Inflammatory macrophage (primary cell): ENCODE measurements at regions not wholly inside any gene's neighbourhood (a gene's known extent, or its start where the extent isn't known, plus 50 kb on each side); places are given as distances from the start of the nearest gene placed in this dataset.
"Not testable (repeated sequence)": the region's sequence is repeated elsewhere in the genome, so short reads cannot be mapped to it uniquely, and the experiment has no call there.

Experiments
- DNase-seq, 2 donors: peaks; one replicate each; pipeline ENCODE4 v3.0.0-alpha.2; 2020 to 2022

DNA sequence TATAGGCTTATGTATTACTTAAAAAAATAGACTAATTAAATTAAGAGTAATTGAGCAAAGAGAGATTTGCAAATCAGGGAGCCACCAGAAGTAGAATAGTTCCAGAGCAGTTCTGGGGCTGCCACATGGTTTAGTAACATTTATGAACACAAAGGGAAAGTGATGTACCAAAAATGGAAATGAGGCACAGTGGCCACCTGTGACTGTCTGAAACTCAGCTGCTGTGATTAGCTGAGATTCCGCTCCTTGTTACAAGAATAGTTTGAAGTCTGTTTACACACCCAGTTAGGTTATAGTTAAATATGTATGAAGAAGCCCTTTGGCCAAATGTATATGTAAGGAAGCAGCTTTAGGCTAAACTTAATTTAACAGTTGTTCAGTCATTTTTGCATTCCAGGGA, 901.5 kb upstream of the CHORDC1 start:
- DNase-seq = no peak

DNA sequence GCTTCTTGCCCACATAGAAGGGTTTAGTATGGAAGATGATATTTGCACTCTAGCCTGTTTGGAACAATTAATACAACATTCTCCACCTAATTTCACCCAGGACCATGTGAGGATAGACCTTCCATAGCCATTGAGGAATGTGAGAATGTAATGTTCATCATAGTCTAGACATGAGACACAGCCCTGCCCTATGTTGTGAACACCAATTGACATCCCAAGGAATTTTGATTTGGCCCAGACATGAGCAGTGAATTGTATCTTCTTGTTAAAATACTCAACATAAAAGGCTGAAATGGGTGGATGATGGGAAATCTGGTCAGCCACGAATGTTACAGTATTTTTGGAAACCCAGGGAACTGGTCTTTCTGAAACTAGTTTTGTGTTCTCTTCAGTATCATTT, 892.3 kb upstream of the CHORDC1 start:
- DNase-seq = no peak

DNA sequence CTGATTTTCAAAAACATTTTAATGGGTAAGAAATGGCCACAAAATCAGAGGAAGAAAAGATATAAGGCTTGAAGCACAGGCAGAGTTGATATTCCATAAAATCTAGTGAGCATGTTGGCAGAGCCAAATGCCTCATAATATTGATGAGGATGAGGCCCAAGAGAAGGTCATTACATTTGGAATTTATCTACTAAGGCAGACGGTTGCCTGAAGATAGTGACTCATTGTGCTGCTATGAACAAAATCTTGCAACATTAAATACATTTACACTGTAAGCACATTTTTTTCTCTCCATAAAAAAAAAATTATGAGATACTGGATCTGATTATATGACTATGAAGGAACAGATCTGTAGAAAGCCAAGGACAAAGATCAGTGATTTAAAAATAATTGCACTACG, 881.4 kb upstream of the CHORDC1 start:
- no peak for DNase-seq

DNA sequence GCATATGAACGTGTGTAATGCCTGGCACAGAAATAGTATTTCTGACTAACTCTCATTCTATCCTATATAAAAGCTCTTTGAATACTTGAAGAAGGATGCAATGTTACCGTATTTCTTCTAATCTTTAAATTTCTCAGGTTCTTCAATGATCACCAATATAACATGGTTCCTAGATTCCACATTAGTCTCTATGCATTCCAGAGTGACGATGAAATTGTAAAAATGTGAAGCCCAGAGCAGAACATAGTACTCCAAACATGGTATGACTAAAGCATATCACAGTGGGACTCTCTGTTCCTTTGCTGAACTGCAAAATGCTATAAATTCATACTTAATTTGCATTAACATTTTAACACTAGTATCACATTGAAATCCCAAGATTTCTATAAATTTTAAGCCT, 877.6 kb upstream of the CHORDC1 start:
- no peak for DNase-seq

DNA sequence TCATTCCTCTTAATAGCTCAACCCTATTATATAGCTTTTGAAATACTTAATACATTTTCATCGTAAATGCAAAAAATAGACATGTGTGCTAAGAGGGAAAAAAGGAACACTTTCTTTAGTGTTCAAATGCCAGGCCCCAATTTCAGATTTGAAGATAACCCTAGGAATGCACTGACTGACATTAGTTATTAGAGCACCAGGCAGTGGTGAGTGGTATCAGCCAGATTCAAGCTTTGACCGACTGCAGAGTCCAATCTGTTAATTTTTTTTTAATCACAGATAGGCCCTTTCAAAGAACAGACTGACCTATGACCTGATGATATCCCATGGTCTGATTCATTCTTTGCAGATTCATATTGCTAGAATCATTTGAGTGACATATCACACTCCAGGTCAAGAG, 874.2 kb upstream of the CHORDC1 start:
- DNase-seq = no peak

DNA sequence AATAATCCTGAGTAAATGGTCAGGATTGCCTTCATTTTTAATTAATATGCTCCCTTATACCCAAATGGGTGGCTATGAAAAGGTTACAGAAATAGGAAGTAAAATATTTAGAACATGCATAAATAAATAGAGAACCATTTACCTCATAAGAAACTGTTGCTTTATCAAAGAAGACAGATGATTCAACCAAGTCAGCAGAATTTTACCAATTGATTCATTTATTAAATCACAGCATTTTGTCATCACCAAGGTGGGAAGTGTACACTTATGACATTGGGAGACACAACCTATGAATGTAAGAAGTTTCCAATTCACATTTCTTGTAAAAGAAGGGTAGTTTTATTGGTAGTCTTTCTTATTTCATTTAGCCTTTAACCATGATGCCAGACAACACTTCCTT, 870.3 kb upstream of the CHORDC1 start:
- DNase-seq = no peak

DNA sequence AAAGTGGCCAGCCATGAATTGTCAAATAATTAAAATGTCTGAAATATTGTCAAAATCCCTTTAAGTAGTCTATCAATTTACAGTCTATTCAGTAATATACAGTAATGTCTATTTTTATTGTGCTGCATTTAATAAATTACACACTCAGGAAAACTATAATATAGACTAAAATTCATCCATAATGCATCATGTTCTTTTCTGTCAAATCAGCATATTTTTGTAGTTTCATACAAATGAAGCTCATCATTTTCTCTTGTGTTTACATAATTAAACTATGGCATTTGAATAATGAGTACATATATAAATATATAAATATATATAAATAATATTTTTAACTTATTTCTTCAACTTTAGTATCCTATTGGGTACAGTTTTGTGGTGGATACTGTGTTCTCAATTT, 868.7 kb upstream of the CHORDC1 start:
- no peak for DNase-seq

DNA sequence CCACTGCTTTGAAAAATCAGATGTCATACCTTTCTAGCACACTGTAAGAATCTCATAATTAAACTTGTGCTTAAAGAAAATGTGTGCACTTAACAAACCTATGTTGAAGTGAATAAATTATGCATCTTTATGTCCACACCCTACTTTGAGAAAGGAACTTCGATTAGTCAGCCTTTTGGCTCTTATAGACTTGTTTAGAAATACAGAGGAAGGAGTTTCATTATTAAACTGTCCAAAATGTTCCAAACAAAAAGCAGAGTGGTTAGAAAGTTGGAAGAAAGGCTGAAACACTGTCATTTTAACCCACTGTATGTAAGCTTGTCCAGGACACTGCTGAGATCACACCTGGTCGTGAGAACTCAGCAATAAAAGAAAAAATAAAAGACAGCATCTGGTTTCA, 863.2 kb upstream of the CHORDC1 start:
- DNase-seq = no peak

DNA sequence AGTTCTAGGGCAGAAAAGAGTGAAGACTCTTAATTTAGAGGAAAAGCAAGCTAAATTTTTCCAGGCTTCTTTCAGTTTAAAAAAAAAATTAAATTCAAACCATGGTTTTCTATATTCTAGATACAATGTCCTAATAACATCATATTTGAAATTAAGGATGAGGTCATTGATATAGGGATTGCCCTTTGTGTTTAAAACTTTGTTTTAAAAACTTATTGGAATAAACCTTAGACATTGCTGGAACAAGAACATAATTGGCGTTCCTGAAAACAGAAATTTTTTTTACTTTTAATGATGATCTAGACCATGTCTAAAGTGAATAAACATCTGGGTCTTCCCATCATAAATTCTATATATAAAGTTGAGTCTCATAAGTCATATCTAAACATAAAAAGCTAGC, 859.4 kb upstream of the CHORDC1 start:
- no peak for DNase-seq

DNA sequence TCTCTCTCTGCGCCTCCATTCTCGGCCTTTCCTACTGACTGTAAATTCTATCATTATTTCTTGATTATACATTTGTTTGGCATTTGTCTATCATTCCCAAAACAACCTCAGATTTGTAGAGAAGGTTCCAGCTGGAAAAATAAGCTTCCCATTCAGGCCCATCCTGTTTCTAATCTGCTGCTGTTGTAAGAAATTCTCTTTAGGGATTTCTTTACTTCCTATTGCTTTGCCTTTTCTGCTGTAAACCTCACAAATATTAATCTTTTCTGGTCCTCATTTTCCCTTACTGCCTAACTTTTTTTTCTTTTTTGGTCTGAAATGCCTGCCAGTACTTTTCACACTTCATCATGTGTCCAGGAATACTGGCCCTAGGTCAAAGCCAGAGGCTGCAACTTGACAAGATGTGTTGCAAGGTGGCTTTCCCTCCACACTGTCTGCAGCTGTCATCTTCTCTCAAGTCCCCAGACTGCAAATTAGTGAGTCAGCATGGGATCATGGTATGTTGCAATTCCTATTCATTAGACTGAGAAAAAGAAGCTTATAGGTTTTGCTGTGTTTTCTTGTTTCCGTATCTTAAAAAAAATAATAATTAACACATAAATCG, 858.7 kb upstream of the CHORDC1 start:
- DNase-seq = no peak

DNA sequence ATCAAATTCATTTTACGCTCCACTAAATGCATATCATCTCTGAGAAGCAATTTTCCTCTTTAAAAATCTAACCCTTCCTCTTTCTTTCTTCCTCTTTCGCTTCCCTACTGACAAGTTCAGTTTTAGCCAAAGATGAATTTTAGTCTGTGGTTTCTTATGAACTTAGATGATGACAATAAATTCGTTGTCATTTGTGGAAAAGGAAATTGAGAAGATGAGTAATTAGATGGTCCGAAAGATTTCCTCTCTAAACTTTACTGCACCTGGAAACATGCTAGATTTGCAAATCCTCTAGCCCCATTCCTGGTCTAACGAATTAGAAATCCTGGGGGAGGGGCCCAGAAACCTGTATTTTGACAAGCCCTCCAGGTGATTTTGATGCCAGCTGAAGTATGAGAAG, 855.4 kb upstream of the CHORDC1 start:
- DNase-seq = peak in 1 of 2 donors; percentile 7

DNA sequence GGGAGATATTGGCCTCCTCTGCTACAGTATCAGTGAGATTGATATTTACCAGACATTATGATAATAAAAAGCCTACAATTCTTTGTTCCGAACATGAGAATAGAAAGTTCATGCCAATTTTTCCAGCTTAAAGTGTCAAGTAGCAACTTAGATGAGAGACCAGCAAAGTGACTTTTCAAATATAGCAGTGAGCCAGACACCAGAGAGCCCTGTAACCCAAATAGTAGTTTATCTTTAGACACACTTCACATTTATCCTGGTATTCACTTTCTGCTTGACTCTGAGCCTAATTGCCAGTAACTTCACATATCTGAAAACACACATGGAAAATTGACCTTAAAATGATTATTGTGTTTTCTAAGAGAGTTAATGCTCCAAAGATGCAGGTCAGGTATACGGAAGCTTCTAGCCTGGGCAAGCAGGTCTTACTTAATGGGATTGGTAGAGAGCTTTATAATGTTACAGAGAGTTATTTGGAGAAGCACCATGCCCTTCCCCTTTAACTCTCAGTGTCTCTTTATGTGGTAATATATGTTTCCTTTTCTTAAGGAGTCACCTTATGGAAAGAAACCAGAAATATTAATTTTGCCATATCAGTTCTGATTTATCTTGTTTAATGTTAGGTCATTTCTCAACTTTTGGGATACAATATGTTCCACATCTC, 852.3 kb upstream of the CHORDC1 start:
- DNase-seq = no peak

DNA sequence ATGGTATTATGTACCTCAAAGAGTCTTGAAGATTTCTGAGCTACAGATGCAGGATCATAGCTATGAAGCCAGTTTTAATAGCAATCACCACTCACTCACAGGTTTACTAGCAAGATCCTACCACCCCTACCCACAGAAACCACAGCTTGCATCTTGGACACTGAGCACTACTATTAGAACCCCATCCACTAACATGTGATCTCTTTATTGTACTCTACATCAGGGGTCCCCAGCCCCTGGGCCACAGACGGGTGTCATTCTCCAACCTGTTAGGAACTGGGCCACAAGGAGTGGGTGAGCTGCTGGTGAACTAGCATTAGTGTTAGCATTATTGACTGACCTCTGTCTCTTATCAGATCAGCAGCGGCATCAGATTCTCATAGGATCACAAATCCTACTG, 844.8 kb upstream of the CHORDC1 start:
- DNase-seq = no peak

DNA sequence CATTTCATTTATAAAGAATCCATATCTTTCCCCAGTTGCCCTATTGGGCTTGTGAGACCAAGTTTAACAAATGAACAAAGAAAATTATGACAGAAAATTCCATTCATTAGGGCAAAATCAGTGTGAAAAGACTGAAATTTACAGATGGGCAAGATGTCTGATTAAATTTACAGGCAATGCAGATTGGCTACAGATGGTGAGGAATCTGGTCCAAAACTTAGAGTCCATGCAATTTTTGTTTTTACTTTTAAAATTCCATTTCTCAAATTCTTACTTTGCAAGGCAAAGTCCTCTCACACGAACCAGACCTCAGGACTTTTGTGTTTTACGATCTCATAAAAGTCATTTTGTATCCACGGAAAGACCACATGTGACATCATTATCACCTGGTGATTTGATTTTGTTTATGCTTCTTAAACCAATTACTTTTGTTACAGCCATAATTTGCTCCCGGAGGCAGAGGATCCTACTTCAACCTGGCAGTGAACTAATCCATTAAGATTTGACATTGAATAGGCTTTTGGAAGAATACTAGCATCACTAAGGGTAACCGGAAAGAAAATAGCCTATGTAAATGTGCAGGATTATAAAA, 843.7 kb upstream of the CHORDC1 start:
- no peak for DNase-seq

DNA sequence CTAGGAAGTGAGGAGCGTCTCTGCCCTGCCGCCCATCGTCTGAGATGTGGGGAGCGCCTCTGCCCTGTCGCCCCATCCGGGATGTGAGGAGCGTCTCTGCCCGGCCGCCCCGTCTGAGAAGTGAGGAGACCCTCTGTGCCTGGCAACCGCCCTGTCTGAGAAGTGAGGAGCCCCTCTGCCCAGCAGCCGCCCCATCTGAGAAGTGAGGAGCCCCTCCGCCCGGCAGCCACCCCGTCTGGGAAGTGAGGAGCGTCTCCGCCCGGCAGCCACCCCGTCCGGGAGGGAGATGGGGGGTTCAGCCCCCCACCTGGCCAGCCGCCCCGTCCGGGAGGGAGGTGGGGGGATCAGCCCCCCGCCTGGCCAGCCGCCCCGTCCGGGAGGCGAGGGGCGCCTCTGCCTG, 840.5 kb upstream of the CHORDC1 start:
- DNase-seq = not testable (repeated sequence)

DNA sequence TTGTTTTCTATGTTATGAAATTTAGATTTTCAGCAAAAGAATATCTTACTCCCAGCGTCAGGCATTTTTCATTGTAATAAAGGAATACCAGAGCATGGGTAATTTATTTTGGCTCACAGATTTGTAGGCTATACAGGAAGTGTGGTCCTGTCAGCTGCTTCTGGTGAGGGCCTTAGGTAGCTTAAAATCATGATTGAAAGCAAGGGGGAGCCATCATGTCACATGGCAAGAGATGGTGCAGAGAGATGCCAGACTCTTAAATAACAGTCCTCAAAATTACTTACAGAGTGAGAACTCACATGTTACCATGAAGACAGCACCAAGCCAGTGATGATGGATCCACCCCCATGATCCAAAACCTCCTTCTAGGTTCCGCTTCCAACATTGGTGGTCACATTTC, 825.0 kb upstream of the CHORDC1 start:
- DNase-seq = no peak

DNA sequence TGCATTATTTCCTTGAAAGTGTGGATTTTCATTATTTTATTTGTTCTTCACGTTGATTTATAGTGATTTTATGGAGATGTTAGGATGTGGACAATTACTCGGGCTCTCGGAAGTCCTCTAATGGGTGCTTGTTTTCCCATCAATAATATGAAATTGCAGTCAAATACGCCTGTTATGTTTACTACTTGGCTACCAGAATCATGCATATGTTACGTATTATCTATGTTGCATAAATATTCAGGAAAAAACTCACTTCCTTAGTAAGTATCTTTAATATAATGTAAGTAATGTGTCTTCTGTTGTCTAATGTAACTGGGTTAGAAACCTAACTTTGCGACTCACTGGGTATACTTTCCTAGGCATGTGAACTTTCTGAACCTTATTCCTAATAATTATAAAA, 823.4 kb upstream of the CHORDC1 start:
- no peak for DNase-seq

DNA sequence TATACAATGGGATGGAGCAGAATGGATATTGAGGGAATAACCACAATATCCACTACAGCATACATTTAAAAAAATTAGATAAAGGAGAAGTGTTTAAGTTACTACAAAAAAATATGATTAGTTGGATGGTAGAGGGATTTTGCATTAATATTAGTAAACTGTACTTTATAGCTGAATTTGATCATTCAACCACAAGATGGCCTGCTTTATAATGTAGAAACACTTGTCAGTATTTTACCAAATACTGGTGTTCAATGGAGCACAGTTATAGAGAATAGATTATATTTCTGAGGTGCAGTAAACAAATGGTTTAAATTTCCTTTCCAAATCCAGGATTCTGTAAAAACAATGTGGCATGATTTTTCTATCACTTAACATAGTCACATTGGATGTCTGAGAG, 818.8 kb upstream of the CHORDC1 start:
- DNase-seq = no peak

DNA sequence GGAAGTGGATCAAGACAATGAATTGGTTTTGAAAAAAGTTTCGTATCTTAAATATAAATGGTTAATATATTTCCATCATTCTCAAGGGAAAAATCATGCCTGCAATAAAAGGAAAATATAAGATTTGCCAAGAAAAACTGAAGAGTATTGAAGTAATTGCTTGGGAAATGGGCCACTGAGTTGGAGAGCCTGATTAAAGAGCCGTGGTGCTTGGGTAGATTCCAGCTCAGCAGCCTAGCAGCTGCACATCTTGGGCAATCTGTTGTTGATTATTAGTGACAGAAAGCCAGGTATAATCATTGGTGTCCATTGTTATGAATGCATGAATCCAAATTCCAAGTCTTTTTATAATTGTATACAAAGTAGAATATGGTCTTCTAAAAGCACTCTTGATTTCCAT, 800.9 kb upstream of the CHORDC1 start:
- DNase-seq = no peak

DNA sequence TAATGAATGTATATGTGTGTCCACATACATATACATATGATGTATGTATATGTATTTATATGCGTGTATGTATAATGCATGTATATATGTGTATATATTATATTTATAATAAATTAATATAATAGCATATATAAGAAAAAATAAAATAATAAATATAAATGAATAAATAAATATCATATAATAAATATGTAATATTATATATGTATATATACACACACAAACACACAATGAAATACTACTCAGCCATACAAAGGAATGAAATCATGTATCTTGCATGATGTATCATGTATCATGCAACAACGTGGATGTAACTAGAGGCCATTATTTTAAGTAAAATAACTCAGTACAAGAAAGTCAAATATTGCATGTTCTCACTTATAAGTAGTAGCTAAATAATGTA, 788.7 kb upstream of the CHORDC1 start:
- no peak for DNase-seq

DNA sequence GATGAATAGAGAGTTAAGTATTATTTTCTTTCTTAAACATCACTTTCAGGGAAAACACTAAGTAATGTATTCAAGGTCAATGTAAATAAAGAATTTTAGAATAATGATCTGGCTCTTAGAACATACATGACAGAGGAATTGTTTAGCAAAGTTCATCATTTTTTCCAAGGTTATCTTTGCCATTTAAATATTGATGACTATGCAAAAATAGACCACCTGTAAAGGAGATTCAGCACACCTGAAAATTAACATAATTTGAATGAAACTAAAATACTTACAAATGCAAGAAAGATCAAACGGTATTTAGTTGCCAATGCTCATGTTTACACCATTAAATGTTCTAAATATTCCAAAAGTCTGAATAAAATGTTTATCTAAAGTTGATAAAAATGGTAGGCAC, 782.6 kb upstream of the CHORDC1 start:
- DNase-seq = no peak

DNA sequence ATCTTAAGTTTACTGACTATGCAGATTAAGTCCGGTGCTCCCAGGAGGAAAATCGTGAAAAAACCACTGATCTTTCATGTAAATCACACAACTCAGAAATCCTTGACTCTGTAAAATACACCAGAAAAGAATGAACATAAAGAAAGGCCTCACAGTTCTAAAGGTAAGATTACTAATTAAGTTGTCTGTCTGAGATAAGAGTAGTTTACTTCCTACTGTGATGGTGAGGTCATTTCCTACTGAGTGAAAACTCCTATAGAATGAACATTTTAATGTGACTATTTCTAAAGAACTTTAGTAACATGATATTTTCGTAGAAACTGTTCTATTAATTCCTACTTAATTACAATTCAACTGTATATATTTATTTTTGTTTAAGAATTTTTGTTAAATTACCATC, 774.4 kb upstream of the CHORDC1 start:
- no peak for DNase-seq

DNA sequence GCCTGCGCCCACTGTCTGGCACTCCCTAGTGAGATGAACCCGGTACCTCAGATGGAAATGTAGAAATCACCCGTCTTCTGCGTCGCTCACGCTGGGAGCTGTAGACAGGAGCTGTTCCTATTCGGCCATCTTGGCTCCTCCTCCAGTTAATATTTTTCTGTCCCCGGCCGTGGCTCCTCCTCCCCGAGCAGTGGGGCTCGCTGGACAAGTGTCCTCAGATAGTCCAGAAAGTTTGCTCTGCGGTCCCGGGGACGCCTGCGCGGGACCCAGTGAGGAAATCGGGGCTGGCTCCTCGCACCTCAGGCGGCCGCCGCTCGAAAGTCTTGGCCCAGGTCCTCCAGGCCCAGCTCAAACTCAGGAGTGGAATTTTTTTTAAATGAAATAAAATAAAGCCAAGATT, 749.3 kb upstream of the CHORDC1 start:
- not testable (repeated sequence) for DNase-seq

DNA sequence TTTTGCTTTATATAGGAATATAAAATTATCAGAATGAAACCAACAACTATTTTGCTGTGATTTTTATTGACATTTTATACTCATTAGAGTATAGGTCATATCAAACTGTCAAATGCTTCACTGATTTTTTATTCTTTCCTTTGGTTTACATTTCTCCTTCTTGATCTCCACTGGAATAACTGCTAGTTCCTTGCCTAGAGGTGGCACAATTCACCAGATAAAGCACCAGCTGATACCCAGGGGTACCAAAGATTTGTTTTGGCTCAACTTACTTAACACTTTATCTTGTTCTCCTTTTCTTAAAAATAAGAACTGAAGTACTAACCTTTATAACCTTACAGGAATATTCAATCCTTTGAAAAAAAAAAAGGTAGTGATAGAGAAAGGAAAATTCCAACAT, 725.1 kb upstream of the CHORDC1 start:
- no peak for DNase-seq

DNA sequence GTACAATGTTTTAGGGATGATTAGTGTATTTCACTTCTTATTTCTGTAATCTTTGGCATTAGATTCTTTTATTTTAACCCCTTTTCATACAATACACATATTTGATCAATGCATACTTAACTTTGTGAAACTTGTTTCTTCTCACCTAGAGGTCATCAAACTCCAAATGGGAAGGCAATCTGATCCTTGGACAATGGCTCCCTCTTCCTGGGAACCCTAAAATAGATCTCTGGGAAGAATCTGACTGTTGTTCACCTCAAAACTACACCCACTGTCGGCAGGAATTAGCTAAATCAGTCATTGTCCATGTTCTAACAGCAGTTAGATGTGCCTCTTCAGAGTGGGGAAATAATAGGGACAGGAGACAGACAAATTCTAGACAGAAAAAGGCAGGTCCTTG, 707.4 kb upstream of the CHORDC1 start:
- no peak for DNase-seq
